ENCODE measurements at regions not wholly inside any gene's neighbourhood (a gene's known extent, or its start where the extent isn't known, plus 50 kb on each side); places are given as distances from the start of the nearest gene placed in this dataset.
"Not testable (repeated sequence)": the region's sequence is repeated elsewhere in the genome, so short reads cannot be mapped to it uniquely, and the experiment has no call there.

DNA sequence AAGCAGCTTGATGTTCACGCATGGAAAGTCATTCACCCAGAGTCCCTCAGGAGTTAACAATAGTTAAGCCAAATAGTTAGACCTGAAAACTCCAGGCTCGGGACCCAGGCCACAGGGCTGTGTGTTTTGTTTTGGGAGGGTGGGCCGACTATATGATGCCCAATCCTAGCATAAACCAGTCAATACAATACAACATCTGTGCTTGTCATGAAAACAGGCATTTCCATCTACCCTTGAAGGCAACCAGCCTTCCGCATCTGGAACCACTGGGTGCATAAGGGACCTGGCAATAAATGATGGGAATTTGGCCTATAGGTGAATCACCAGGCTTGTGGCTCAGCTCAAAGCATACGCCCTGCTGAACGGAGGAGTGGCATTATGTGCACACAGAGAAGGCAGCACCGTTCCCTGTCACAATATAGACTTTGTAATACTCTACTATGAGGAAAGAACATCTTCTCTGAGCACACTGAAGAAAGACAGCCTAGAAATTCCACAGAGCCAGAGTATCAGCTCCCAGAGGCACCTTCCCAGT, 91.0 kb upstream of the FOXN3 start:
- ChIA-PET CTCF (no interaction called here), POLR2A (no interaction called here)

DNA sequence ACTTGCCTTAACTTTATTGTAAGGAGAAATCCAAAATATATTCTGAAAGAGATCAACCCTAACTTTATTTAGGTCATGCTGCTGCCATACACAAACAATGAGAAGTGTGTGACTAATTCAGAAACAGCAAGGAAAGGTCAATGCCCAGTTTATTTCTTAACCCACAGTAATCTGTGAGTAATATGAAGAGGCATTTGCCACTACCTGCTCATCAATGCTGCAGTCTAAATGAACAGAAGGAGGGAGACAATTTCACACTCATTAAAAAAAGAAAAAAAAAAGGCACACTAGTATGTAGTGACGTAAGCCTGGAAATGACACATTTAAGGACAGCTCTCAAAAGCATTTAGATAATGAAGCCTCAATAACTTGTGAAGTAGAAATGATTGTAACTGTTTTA, 90.5 kb upstream of the FOXN3 start:
- CTCF ChIA-PET, result no interaction called here
- no peak for DNase-seq
- no peak for ATAC-seq (ENCODE audit: low read depth)
- Mint-ChIP-seq H3K4me3 (no peak overlapping the region), H3K36me3 (ENCODE audit: low read depth) (no peaks in the 10 kb centered on the region), H3K9me3 (no peaks in the 10 kb centered on the region), H3K4me1 (peaks cover 60% of the 10 kb centered on the region), H3K27ac (no peak overlapping the region), H3K27me3 (no peaks in the 10 kb centered on the region)
- POLR2A ChIA-PET, result no interaction called here
- intact Hi-C loops (cut with micrococcal nuclease), result no loop called here
- TF ChIP-seq CTCF (IDR thresholded peaks at IDR 0.05), result no peak

More for the DNA sequence above, 91.0 kb upstream of the FOXN3 start:
- ATAC-seq (ENCODE audit: low read depth), result no peak
- Mint-ChIP-seq H3K4me1 (peaks cover 57% of the 10 kb centered on the region), H3K36me3 (ENCODE audit: low read depth) (no peaks in the 10 kb centered on the region), H3K9me3 (no peaks in the 10 kb centered on the region), H3K4me3 (no peak overlapping the region), H3K27ac (no peak overlapping the region), H3K27me3 (no peaks in the 10 kb centered on the region)
- intact Hi-C loops (cut with micrococcal nuclease), result no loop called here
- DNase-seq, result no peak
- no peak for TF ChIP-seq CTCF (IDR thresholded peaks at IDR 0.05)

- H3K36me3 Mint-ChIP-seq (ENCODE audit: low read depth); POLR2A ChIA-PET; CTCF ChIA-PET; H3K27me3 Mint-ChIP-seq; H3K4me3 Mint-ChIP-seq; H3K27ac Mint-ChIP-seq; DNase-seq; intact Hi-C loops (cut with micrococcal nuclease); ATAC-seq (ENCODE audit: low read depth); H3K9me3 Mint-ChIP-seq: not testable (repeated sequence)
- H3K4me1 Mint-ChIP-seq, result peaks cover 60% of the 10 kb centered on the region
These were observed 89.9 kb upstream of the FOXN3 start for GRCh38 chr14:89506891-89507452.

GRCh38 chr14:89504602-89505313, 87.7 kb upstream of the FOXN3 start:
- DNase-seq, result no peak
- peaks cover 4% of the 10 kb centered on the region for H3K36me3 Mint-ChIP-seq (ENCODE audit: low read depth)
- H3K4me1 Mint-ChIP-seq, result peaks cover 39% of the 10 kb centered on the region
- H3K27ac Mint-ChIP-seq, result no peak overlapping the region
- H3K4me3 Mint-ChIP-seq, result no peak overlapping the region
- POLR2A ChIA-PET, result interaction anchor here (0.6 to 1.5 kb wide), 2 partner anchors 28 to 90 kb away, joined by 3 to 5 read pairs; no protein-coding TSS in a partner anchor
- no peak for TF ChIP-seq CTCF (IDR thresholded peaks at IDR 0.05)
- no peaks in the 10 kb centered on the region for H3K27me3 Mint-ChIP-seq
- intact Hi-C loops (cut with micrococcal nuclease), result no loop called here
- H3K9me3 Mint-ChIP-seq, result no peaks in the 10 kb centered on the region
- CTCF ChIA-PET, result no interaction called here
- peak; percentile 72 for ATAC-seq (ENCODE audit: low read depth)

GRCh38 chr14:89504091-89504490, 87.1 kb upstream of the FOXN3 start:
- ChIA-PET CTCF (no interaction called here), POLR2A (interaction anchor here (1.5 kb wide), 1 partner anchor 27 kb away, joined by 3 read pairs; no protein-coding TSS in a partner anchor)
- no peak overlapping the region for H3K4me3 Mint-ChIP-seq
- H3K4me1 Mint-ChIP-seq, result peaks cover 39% of the 10 kb centered on the region
- H3K9me3 Mint-ChIP-seq, result no peaks in the 10 kb centered on the region
- intact Hi-C loops (cut with micrococcal nuclease), result no loop called here
- ATAC-seq (ENCODE audit: low read depth) (no peak), DNase-seq (no peak)
- peaks cover 4% of the 10 kb centered on the region for H3K36me3 Mint-ChIP-seq (ENCODE audit: low read depth)
- H3K27me3 Mint-ChIP-seq, result no peaks in the 10 kb centered on the region
- no peak overlapping the region for H3K27ac Mint-ChIP-seq
- no peak for TF ChIP-seq CTCF (IDR thresholded peaks at IDR 0.05)

Measured in activated B cell treated with CpG ODN at 0.5 μM for 24 hours (primary cell).